Mucosa of descending colon (tissue), 3 donors: ENCODE measurements at regions not wholly inside any gene's neighbourhood (a gene's known extent, or its start where the extent isn't known, plus 50 kb on each side); places are given as distances from the start of the nearest gene placed in this dataset.

ENCODE experiments used
- ATAC-seq: fragments of 200-7000 bp; cut with Tn5 transposase; one replicate; pipeline ENCODE4 v1.9.1; 2020; ENCODE audit warnings: mild to moderate bottlenecking, moderate library complexity
- DNase-seq, 3 donors: peaks; one replicate each; pipeline ENCODE4 v3.0.0-alpha.2; 2020
- H3K36me3 ChIP-seq: fragments of 200-600 bp; one replicate; pipeline ENCODE4 v1.8.0; 2021; ENCODE audit warnings: low read depth, mild to moderate bottlenecking
- H3K4me1 ChIP-seq: fragments of 200-600 bp; one replicate; pipeline ENCODE4 v1.8.0; 2021; ENCODE audit warnings: low read depth, mild to moderate bottlenecking
- H3K4me3 ChIP-seq: fragments of 200-600 bp; one replicate; pipeline ENCODE4 v1.8.0; 2021; ENCODE audit warnings: mild to moderate bottlenecking
- H3K9me3 ChIP-seq: fragments of 200-600 bp; one replicate; pipeline ENCODE4 v1.8.0; 2021; ENCODE audit warnings: mild to moderate bottlenecking
- CTCF ChIP-seq: fragments of 200-600 bp; IDR thresholded peaks from one replicate; pipeline ENCODE4 v1.8.0; 2022; ENCODE audit warnings: antibody characterized with exemption, mild to moderate bottlenecking
- intact Hi-C, 2 donors: fragments of 100-400 bp; cut with DNase I in 1 of 2; cut with micrococcal nuclease in 1 of 2; formaldehyde crosslinking; loops; one replicate each; pipeline versions ENCODE4 v1.11.0 to v1.11.1; 2022; cut with DNase I, micrococcal nuclease
- donor health status: DM: no; HTN: no; CAD: no; lungs with moderate emphysema.
- donor health status: DM: no; HTN: no; CAD: no.
- donor health status: DM: no; HTN: yes; CAD: no.

DNA sequence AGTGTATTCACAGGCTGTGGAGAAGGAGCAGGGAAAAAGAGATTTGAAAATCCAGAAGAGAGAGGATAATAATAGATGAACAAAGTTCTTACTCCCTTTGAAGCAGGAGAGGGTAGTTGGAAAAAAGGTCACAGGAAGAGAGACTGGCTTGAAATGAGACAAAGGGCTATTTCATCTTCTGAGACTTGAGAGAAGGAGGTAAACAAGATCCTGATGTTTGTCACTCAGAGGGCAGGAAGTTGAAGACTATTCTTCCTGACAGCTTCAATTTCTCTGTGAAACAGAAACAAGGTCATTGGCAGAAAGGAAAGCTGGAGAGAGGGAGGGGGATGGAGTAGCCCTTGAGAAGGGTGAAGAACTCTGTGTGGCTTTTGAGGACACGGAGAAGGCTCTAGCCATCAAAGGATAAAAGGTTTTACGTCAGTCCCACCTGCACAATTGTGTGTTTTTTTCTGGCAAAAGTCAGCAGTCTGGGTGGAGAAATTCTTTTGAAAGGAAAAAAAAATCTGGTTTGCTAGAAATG is 216.1 kb upstream of the STEAP4 start:
- H3K36me3 ChIP-seq: no peaks in the 10 kb centered on the region
- DNase-seq: no peak
- no peaks in the 10 kb centered on the region for H3K9me3 ChIP-seq
- no peak for ATAC-seq
- TF ChIP-seq CTCF: no peak
- no peaks in the 10 kb centered on the region for H3K4me1 ChIP-seq
- H3K4me3 ChIP-seq: no peak overlapping the region
- intact Hi-C loops: no loop called here

GRCh38 chr7:88516429-88516828 is 209.7 kb upstream of the STEAP4 start:
- peak; percentile 85 for ATAC-seq
- H3K9me3 ChIP-seq: no peaks in the 10 kb centered on the region
- DNase-seq: peak in 1 of 3 donors; percentile 4
- no peaks in the 10 kb centered on the region for H3K36me3 ChIP-seq
- no peak overlapping the region for H3K4me3 ChIP-seq
- intact Hi-C loops: no loop called here
- TF ChIP-seq CTCF: no peak
- no peaks in the 10 kb centered on the region for H3K4me1 ChIP-seq

DNA sequence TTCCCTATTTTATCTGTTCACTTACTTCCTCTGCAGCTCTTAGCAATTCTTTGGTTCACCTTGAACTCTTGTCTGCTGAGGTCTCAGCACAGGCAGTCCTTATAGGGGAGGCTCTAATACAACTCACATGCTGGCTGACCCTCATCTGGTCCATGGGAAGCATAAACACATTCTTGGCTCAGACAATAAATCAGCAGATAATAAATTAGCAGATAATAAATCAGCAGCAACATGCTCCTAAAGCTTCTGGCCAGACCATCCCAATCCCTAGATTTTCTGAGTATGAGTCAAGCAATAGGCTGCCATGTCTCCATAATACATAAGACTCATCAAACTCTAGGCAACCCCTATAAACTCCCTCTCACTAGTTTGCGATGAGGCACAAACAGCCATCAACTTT is 208.6 kb upstream of the STEAP4 start:
- ATAC-seq (no peak), DNase-seq (no peak)
- Histone ChIP-seq H3K36me3 (no peaks in the 10 kb centered on the region), H3K4me1 (no peaks in the 10 kb centered on the region), H3K9me3 (peaks cover 3% of the 10 kb centered on the region), H3K4me3 (no peak overlapping the region)
- no peak for TF ChIP-seq CTCF
- intact Hi-C loops: no loop called here

- H3K9me3 ChIP-seq: peaks cover 3% of the 10 kb centered on the region
- intact Hi-C loops: no loop called here
- DNase-seq: no peak
- no peaks in the 10 kb centered on the region for H3K4me1 ChIP-seq
- no peak for TF ChIP-seq CTCF
- H3K4me3 ChIP-seq: no peak overlapping the region
- H3K36me3 ChIP-seq: no peaks in the 10 kb centered on the region
- ATAC-seq: no peak
Measured at GRCh38 chr7:88509341-88509740, 202.6 kb upstream of the STEAP4 start.

DNA sequence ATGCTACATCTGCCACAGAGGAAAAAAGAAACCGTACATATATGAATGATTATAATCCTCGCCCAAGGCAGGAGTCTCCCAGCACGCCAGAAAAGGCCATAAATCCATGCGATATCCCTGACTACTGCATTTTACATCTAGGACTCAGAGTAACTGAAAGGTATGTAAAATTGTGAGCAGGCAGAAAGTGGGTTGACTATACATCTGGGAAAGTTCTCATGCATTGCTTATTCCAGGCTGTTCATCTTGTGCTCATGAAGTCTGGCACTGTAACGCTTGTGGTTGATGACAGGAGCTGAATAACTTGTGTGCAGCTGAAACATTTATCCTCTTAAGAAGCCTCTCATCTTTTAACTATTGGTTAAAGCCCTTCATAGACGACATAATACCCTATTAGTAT is 193.4 kb upstream of the STEAP4 start:
- Histone ChIP-seq H3K4me3 (no peak overlapping the region), H3K36me3 (no peaks in the 10 kb centered on the region), H3K4me1 (no peaks in the 10 kb centered on the region), H3K9me3 (no peaks in the 10 kb centered on the region)
- no peak for DNase-seq
- no peak for ATAC-seq
- no peak for TF ChIP-seq CTCF
- intact Hi-C loops: no loop called here
